K562 (cell line): ENCODE measurements at regions not wholly inside any gene's neighbourhood (a gene's known extent, or its start where the extent isn't known, plus 50 kb on each side); places are given as distances from the start of the nearest gene placed in this dataset.

ENCODE experiments used
- ATAC-seq: fragments of 200-7000 bp; cut with Tn5 transposase; 3 replicates; pipeline ENCODE4 v1.9.1; 2020; ENCODE audit warnings: moderate library complexity
- BruUV-seq: library from RNA; stranded (reverse); fragments of 400-500 nt; replicated peaks from 2 replicates; lab custom pipeline; 2021; lab: Mats Ljungman, UMichigan
- CTCF ChIA-PET: fragments of 300-600 bp; formaldehyde crosslinking; extraction: SDS; loops from one replicate; lab custom pipeline; 2021; ENCODE audit warnings: low intra/inter-chr PET ratio; lab: Yijun Ruan, JAX
- POLR2A ChIA-PET: fragments of 300-600, 350-650 bp; sonication (Branson Sonifier 250); formaldehyde crosslinking; extraction: SDS; loops from one replicate; lab custom pipeline; 2021; ENCODE audit warnings: antibody characterized with exemption, inconsistent platforms; lab: Yijun Ruan, JAX
- DNase-seq, 4 experiments: peaks; one replicate each; pipeline versions ENCODE4 v3.0.0 to v3.0.0-alpha.2; 2011 to 2018; ENCODE audit warnings: low spot score in 3 of 4, mixed read lengths in 3 of 4; ENCODE audit errors: extremely low read depth in 1 of 4
- FAIRE-seq: peaks from 2 replicates; lab custom pipeline; 2011; peaks lifted over from hg19 to GRCh38; lab: Jason Lieb, UNC
- H2AFZ ChIP-seq: 2 replicates; pipeline ENCODE4 v1.6.0; 2011; ENCODE audit warnings: low read depth, low read length, control low read depth, inconsistent platforms
- H3K27ac ChIP-seq: fragments of 200-600 bp; 3 replicates; pipeline ENCODE4 v1.8.0; 2011; ENCODE audit warnings: low read depth, mild to moderate bottlenecking, control low read depth, inconsistent platforms, low read length, moderate library complexity, mixed read lengths; ENCODE audit errors: extremely low read depth
- H3K27me3 ChIP-seq, 2 experiments: fragments of 300-600 bp in 1 of 2; 2 replicates in 1 of 2; 3 replicates in 1 of 2; pipeline versions ENCODE4 v1.6.0 to v1.8.0; 2011; ENCODE audit warnings: inconsistent platforms in 2 of 2, low read length in 2 of 2, mild to moderate bottlenecking in 1 of 2, mixed read lengths in 1 of 2, moderate library complexity in 1 of 2; ENCODE audit not compliant: control insufficient read depth in 2 of 2, insufficient read depth in 2 of 2
- H3K36me3 ChIP-seq: fragments of 300-600 bp; 3 replicates; pipeline ENCODE4 v1.8.0; 2011; ENCODE audit warnings: mild to moderate bottlenecking, low read length, inconsistent platforms; ENCODE audit not compliant: control insufficient read depth, insufficient read depth
- H3K4me1 ChIP-seq, 2 experiments: fragments of 200-600 bp in 1 of 2; replicated peaks in 1 of 2; 2 replicates in 1 of 2; 3 replicates in 1 of 2; pipeline versions ENCODE4 v1.5.1 to v1.8.0; 2011; ENCODE audit warnings: inconsistent platforms in 2 of 2, low read length in 2 of 2, mild to moderate bottlenecking in 1 of 2, mixed read lengths in 1 of 2, moderate library complexity in 1 of 2; ENCODE audit not compliant: control insufficient read depth in 2 of 2, insufficient read depth in 2 of 2
- H3K4me2 ChIP-seq: 2 replicates; pipeline ENCODE4 v1.6.1; 2011; ENCODE audit warnings: low read length, control low read depth, inconsistent platforms, mixed read lengths; ENCODE audit not compliant: insufficient read depth
- H3K4me3 ChIP-seq: fragments of 200-600 bp; sonication (generic), shearing (Covaris generic); 2 replicates; pipeline ENCODE4 v1.5.1; 2016; ENCODE audit warnings: control low read depth, inconsistent platforms
- H3K79me2 ChIP-seq: fragments of 200-600 bp; 3 replicates; pipeline ENCODE4 v1.8.0; 2011; ENCODE audit warnings: low read length, inconsistent platforms; ENCODE audit not compliant: control insufficient read depth, insufficient read depth
- H3K9ac ChIP-seq, 2 experiments: 2 replicates each; pipeline versions ENCODE4 v1.6.0 to v1.6.1; 2011; ENCODE audit warnings: low read depth in 2 of 2, low read length in 2 of 2, control low read depth in 1 of 2, inconsistent platforms in 1 of 2, mild to moderate bottlenecking in 1 of 2, mixed read lengths in 1 of 2; ENCODE audit not compliant: insufficient read depth in 1 of 2
- H3K9me1 ChIP-seq: one replicate; pipeline ENCODE4 v1.6.0; 2011; ENCODE audit warnings: inconsistent platforms, mild to moderate bottlenecking, low read length, moderate library complexity; ENCODE audit not compliant: control insufficient read depth, insufficient read depth
- H3K9me3 ChIP-seq: replicated peaks from 2 replicates; pipeline ENCODE4 v1.5.1; 2011; ENCODE audit warnings: low read depth, low read length, inconsistent platforms; ENCODE audit not compliant: control insufficient read depth, insufficient read depth
- H4K20me1 ChIP-seq: replicated peaks from 2 replicates; pipeline ENCODE4 v1.6.1; 2011; ENCODE audit warnings: low read length, inconsistent platforms, mixed read lengths; ENCODE audit not compliant: control insufficient read depth, insufficient read depth
- FOS ChIP-seq: IDR thresholded peaks from 3 replicates; pipeline ENCODE4 v1.6.1; 2011; ENCODE audit not compliant: insufficient read length; ENCODE audit errors: extremely low read depth
- KLF6 ChIP-seq: fragments of 250-450 bp; sonication (Bioruptor Pico); IDR thresholded peaks from 2 replicates; pipeline ENCODE4 v1.4.0; 2020; ENCODE audit warnings: mild to moderate bottlenecking, moderate library complexity, borderline replicate concordance
- NFE2L1 ChIP-seq: fragments of 450-650 bp; IDR thresholded peaks from 2 replicates; pipeline ENCODE4 v1.6.1; 2016; ENCODE audit warnings: missing genetic modification characterization, low read depth, mild to moderate bottlenecking, missing compliant biosample characterization, moderate library complexity, borderline replicate concordance
- PHF8 ChIP-seq: fragments of 200-600 bp; sonication (generic); IDR thresholded peaks from 2 replicates; pipeline ENCODE4 v1.6.1; 2012; ENCODE audit warnings: mixed run types, mild to moderate bottlenecking, inconsistent platforms, low read length, moderate library complexity, borderline replicate concordance
- RFX1 ChIP-seq: fragments of 450-650 bp; IDR thresholded peaks from 2 replicates; pipeline ENCODE4 v1.6.1; 2016; ENCODE audit warnings: mild to moderate bottlenecking, moderate library complexity
- RHOXF2B ChIP-seq: fragments of 250-450 bp; sonication (Bioruptor Pico); conservative IDR thresholded peaks from 2 replicates; pipeline ENCODE4 v1.5.1; 2021
- TAF9B ChIP-seq: fragments of 450-650 bp; IDR thresholded peaks from 2 replicates; pipeline ENCODE4 v1.6.1; 2018; ENCODE audit warnings: mild to moderate bottlenecking; ENCODE audit not compliant: partially characterized antibody
- TSC22D4 ChIP-seq: fragments of 450-650 bp; IDR thresholded peaks from 2 replicates; pipeline ENCODE4 v1.6.1; 2016; ENCODE audit warnings: missing genetic modification characterization, missing biosample characterization, control low read depth
- XRCC5 ChIP-seq: fragments of 200-400 bp; formaldehyde crosslinking; IDR thresholded peaks from 2 replicates; pipeline ENCODE4 v1.6.1; 2017; ENCODE audit warnings: low read depth, mild to moderate bottlenecking, low read length
- ZNF165 ChIP-seq: fragments of 250-450 bp; sonication (Bioruptor Pico); IDR thresholded peaks from 2 replicates; pipeline ENCODE4 v1.4.0; 2020; ENCODE audit warnings: borderline replicate concordance
- WGBS: fragments of 100-300 bp; shearing (Covaris generic); methylation state at CpG from one replicate; pipeline ENCODE4 v1.1.6; 2016; ENCODE audit warnings: low coverage, mixed read lengths; ENCODE audit not compliant: insufficient coverage; ENCODE audit errors: missing lambda C conversion rate; 5-methylcytosine and 5-hydroxymethylcytosine counted together
- in situ Hi-C: fragments of 300-500 bp; cut with MboI; formaldehyde crosslinking; loops from 4 replicates; pipeline ENCODE4 v1.15.0; 2018; ENCODE audit warnings: inconsistent platforms, mixed read lengths
- intact Hi-C: fragments of 100-400 bp; cut with micrococcal nuclease; formaldehyde crosslinking; loops from 2 replicates; pipeline ENCODE4 v1.14.2; 2022
- TF ChIP-seq, protein P1 (sequence below): sonication (generic); formaldehyde crosslinking; IDR thresholded peaks from 2 replicates; pipeline ENCODE4 v1.8.0; 2022; ENCODE audit warnings: missing genetic modification reagents, mild to moderate bottlenecking, borderline replicate concordance
- TF ChIP-seq, protein P2 (sequence below): fragments of 250-450 bp; sonication (Bioruptor Pico); IDR thresholded peaks from 2 replicates; pipeline ENCODE4 v1.5.0; 2021; ENCODE audit warnings: mild to moderate bottlenecking, moderate library complexity

DNA sequence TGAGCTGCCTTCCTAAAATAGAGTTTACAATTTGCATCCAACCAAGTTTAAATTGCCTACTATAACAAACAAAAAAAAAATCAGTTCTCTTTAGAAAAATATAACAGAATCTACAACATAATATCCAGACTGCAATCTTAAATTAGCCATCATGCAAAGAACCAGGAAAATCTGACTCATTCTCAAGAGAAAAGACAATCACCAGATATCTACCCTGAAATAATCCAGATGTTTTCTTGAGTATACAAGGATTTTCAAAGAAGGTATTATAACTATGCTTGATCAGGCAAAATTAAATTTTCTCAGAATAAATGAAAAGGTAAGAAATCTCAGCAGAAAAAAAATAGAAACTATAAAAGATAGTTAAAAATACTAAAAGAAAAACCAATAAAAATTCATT is 115.6 kb downstream of the CCER1 start (continued):
- TF ChIP-seq, protein P1, sequence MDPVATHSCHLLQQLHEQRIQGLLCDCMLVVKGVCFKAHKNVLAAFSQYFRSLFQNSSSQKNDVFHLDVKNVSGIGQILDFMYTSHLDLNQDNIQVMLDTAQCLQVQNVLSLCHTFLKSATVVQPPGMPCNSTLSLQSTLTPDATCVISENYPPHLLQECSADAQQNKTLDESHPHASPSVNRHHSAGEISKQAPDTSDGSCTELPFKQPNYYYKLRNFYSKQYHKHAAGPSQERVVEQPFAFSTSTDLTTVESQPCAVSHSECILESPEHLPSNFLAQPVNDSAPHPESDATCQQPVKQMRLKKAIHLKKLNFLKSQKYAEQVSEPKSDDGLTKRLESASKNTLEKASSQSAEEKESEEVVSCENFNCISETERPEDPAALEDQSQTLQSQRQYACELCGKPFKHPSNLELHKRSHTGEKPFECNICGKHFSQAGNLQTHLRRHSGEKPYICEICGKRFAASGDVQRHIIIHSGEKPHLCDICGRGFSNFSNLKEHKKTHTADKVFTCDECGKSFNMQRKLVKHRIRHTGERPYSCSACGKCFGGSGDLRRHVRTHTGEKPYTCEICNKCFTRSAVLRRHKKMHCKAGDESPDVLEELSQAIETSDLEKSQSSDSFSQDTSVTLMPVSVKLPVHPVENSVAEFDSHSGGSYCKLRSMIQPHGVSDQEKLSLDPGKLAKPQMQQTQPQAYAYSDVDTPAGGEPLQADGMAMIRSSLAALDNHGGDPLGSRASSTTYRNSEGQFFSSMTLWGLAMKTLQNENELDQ, result no peak

DNA sequence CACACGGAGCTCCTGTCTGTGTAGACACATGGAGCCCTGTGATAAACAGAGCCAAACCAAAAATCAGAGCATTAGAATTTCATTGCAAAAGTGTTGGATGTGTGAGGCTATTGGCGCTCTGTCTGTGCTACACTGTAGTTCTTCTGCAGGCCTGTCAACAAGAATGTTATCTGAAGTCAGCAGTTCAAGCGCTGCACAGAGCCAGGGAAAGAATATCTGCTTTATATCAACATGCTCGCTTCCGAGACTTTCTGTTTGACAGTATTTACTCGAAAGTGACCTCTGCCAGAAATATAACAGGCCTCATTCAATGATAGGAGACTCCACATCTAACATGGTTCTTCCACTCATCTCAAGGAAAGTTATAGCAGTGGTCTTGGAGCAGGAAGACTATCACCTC is 118.3 kb downstream of the CCER1 start:
- POLR2A ChIA-PET, result no interaction called here
- Histone ChIP-seq H3K4me3 (no peak overlapping the region), H3K79me2 (no peaks in the 10 kb centered on the region), H3K36me3 (no peaks in the 10 kb centered on the region)
- CTCF ChIA-PET, result no interaction called here
- BruUV-seq, result no TSS peak
- no peak for TF ChIP-seq KLF6 (CRISPR knock-in tag)
- TF ChIP-seq RHOXF2B (CRISPR knock-in tag), result no peak
- TF ChIP-seq ZNF165 (CRISPR knock-in tag), result no peak
- no peak for TF ChIP-seq RFX1
- no peak for TF ChIP-seq TSC22D4
- TF ChIP-seq, protein P2, sequence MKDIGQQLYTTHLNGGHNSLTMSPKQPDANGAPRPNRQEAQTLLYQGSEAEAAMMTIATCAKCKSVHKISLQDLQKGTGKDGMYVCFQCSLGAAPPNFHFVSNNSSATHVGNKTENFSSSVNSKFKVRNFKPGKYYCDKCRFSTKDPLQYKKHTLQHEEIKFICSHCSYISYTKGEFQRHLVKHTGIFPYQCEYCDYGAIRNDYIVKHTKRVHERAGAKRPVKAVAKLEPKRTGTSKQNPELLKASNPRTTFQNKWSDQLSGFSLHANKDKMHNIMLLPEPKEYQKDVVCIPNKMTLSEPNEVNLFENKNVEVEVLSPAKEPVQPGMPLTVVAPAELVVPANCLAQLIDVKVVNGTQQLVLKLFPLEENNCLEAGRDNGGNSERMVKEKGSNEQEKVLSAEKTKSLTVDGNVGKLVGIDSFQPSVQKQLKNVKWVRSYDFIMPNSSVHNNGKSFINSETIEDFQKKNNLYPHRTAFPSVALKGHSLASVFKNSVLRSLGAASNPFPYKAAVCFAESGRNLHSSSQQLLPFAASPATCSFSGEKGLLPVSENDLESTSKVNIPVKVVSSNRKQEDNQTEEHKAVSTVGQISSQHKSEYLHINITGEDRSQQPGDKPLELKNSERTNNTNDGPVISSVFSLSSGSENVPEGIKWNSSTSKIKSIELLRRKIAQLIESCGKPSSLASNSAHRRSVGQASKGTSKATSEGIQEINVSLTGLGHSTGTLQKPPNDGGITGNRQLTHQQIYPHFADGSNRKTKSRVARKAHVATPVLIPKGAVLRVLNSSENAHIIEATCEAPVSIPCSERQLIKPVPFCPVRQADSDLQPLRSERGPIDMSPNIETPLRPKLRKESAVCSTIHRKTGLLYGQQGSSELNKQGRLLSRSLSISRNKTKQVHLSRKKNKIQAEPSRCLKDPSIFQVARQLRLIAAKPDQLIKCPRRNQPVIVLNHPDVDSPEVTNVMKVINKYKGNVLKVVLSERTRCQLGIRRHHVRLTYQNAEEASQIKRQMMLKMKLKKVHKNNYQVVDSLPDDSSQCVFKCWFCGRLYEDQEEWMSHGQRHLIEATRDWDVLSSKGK (CRISPR knock-in tag), result no peak
- no peak for TF ChIP-seq TAF9B
- no peak for TF ChIP-seq FOS
- TF ChIP-seq PHF8, result no peak
- no peak for TF ChIP-seq XRCC5
- no peak for TF ChIP-seq NFE2L1 (tag)
- TF ChIP-seq, all 486 proteins: peak for 0
- H3K4me1 ChIP-seq, result no peaks in the 10 kb centered on the region
- H3K9me1 ChIP-seq, result no peaks in the 10 kb centered on the region
- DNase-seq (no peak), ATAC-seq (no peak), FAIRE-seq (no peak)
- intact Hi-C loops (no loop called here), in situ Hi-C loops (loop anchor here (25.0 kb wide), 1 partner anchor 1299 kb away; the partner anchor contains the start of gene POC1B)
- no peaks in the 10 kb centered on the region for H4K20me1 ChIP-seq
- H3K9ac ChIP-seq, result no peak overlapping the region
- no peak overlapping the region for H2AFZ ChIP-seq
- no peaks in the 10 kb centered on the region for H3K9me3 ChIP-seq
- H3K27ac ChIP-seq, result no peak overlapping the region
- WGBS, result 0% methylated on average over 6 of the region's 6 CpGs
- H3K4me2 ChIP-seq, result no peak overlapping the region
- no peaks in the 10 kb centered on the region for H3K27me3 ChIP-seq
